ENCODE measurements at regions not wholly inside any gene's neighbourhood (a gene's known extent, or its start where the extent isn't known, plus 50 kb on each side); places are given as distances from the start of the nearest gene placed in this dataset.

DNA sequence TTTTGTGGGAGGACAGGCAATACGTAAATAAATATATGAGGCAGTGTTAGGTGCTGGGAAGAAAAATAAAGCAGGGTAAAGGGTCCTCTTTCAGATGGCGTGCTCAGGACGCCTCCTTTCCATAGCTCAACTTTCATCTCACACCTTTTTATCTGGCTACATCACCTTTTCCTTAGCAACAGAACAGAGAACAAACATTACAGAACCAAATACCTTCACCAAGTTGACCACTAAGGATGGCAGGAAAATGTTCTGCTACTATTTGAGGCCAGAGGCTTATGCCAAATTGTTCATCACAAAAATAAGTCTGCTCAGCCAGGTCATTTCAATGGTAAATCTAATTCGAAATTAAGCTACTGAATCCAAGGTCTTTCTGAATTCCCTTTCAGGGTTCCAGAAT lies 149.2 kb upstream of the C1orf21 start:
- TF ChIP-seq MAX (IDR thresholded peaks at IDR 0.05; ENCODE audit: low read depth, low read length) (no peak), CTCF (IDR thresholded peaks at IDR 0.05; ENCODE audit: low read depth, low read length) (no peak), MYC (IDR thresholded peaks at IDR 0.05; ENCODE audit: low read depth, low read length) (no peak)
